ENCODE measurements at regions not wholly inside any gene's neighbourhood (a gene's known extent, or its start where the extent isn't known, plus 50 kb on each side); places are given as distances from the start of the nearest gene placed in this dataset.
"Not testable (repeated sequence)": the region's sequence is repeated elsewhere in the genome, so short reads cannot be mapped to it uniquely, and the experiment has no call there.

DNA sequence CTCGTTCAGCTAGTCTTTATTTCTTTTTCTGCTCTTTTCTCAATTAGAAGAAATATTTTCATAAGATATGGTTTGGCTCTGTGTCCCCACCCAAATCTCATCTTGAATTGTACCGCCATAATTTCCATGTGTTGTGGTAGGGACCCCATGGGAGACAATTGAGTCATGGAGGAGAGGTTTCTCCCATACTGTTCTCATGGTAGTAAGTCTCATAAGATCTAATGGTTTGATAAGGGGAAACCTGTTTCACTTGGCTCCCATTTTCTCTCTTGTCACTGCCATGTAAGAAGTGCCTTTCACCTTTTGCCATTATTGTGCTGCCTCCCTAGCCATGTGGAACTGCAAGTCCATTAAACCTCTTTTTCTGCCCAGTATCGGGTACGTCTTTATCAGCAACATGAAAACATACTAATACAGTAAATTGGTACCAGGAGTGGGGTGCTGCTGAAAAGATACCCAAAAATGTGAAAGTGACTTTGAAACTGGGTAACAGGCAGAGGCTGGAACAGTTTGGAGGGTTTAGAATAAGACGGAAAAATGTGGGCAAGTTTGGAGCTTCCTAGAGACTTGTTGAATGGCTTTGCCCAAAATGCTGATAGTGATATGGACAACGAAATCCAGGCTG lies 112.0 kb upstream of the SMARCA2 start:
- TF ChIP-seq EZH2 (IDR thresholded peaks at IDR 0.05; ENCODE audit: low read length); CTCF (optimal IDR thresholded peaks at IDR 0.05 in 1 of 3, IDR thresholded peaks at IDR 0.05 in 1 of 3, conservative IDR thresholded peaks at IDR 0.05 in 1 of 3; ENCODE audit: extremely low read depth in 1 of 3, insufficient read depth in 2 of 3, low read length in 3 of 3): not testable (repeated sequence)
